Hepatocyte (in vitro differentiated cells): ENCODE measurements at regions not wholly inside any gene's neighbourhood (a gene's known extent, or its start where the extent isn't known, plus 50 kb on each side); places are given as distances from the start of the nearest gene placed in this dataset.

Experiments used
- DNase-seq: peaks from one replicate; pipeline ENCODE4 v3.0.0-alpha.2; 2016; ENCODE audit warnings: low spot score
- H2AFZ ChIP-seq: fragments of 200-600 bp; sonication (generic); 2 replicates; pipeline ENCODE4 v1.6.0; 2016; ENCODE audit warnings: antibody characterized with exemption, mild to moderate bottlenecking
- H3K27ac ChIP-seq: fragments of 200-600 bp; sonication (generic); 2 replicates; pipeline ENCODE4 v1.5.1; 2016; ENCODE audit warnings: mild to moderate bottlenecking
- H3K27me3 ChIP-seq: fragments of 200-600 bp; sonication (generic); 2 replicates; pipeline ENCODE4 v1.6.1; 2016
- H3K36me3 ChIP-seq: fragments of 200-600 bp; sonication (generic); replicated peaks from 2 replicates; pipeline ENCODE4 v1.5.1; 2016; ENCODE audit warnings: low read depth; ENCODE audit not compliant: insufficient read depth
- H3K4me1 ChIP-seq: fragments of 200-600 bp; sonication (generic); 2 replicates; pipeline ENCODE4 v1.5.1; 2016; ENCODE audit warnings: mild to moderate bottlenecking, moderate library complexity; ENCODE audit not compliant: insufficient read depth
- H3K4me2 ChIP-seq: fragments of 200-600 bp; sonication (generic); 2 replicates; pipeline ENCODE4 v1.6.0; 2016
- H3K4me3 ChIP-seq: fragments of 200-600 bp; sonication (generic); 2 replicates; pipeline ENCODE4 v1.5.1; 2016; ENCODE audit warnings: mild to moderate bottlenecking
- H3K79me2 ChIP-seq: fragments of 200-600 bp; sonication (generic); 2 replicates; pipeline ENCODE4 v1.6.0; 2017; ENCODE audit warnings: mild to moderate bottlenecking
- H3K9me2 ChIP-seq: fragments of 200-600 bp; sonication (generic); replicated peaks from 2 replicates; pipeline ENCODE4 v1.6.0; 2017; ENCODE audit warnings: mild to moderate bottlenecking; ENCODE audit not compliant: insufficient read depth
- H3K9me3 ChIP-seq: fragments of 200-600 bp; sonication (generic); 2 replicates; pipeline ENCODE4 v1.5.1; 2016; ENCODE audit warnings: low read depth, mild to moderate bottlenecking
- H4K20me1 ChIP-seq: fragments of 200-600 bp; sonication (generic); 2 replicates; pipeline ENCODE4 v1.6.0; 2016; ENCODE audit warnings: mild to moderate bottlenecking; ENCODE audit not compliant: insufficient read depth, poor library complexity, severe bottlenecking
- CTCF ChIP-seq: fragments of 200-600 bp; sonication (generic); IDR thresholded peaks from 2 replicates; pipeline ENCODE4 v1.5.1; 2016; ENCODE audit warnings: antibody characterized with exemption, mild to moderate bottlenecking; ENCODE audit not compliant: poor library complexity
- EZH2 ChIP-seq: fragments of 200-600 bp; sonication (generic); IDR thresholded peaks from 2 replicates; pipeline ENCODE4 v1.6.1; 2016; ENCODE audit warnings: antibody characterized with exemption, mild to moderate bottlenecking, borderline replicate concordance
- EZH2phosphoT487 ChIP-seq: fragments of 200-600 bp; sonication (generic); IDR thresholded peaks from one replicate; pipeline ENCODE4 v1.6.1; 2018; ENCODE audit warnings: antibody characterized with exemption, mild to moderate bottlenecking, low read depth, moderate library complexity; ENCODE audit not compliant: unreplicated experiment, severe bottlenecking
- WGBS: methylation state at CpG from one replicate; pipeline ENCODE4 v1.1.6; 2016; ENCODE audit warnings: low lambda C conversion rate; ENCODE audit errors: missing lambda C conversion rate; 5-methylcytosine and 5-hydroxymethylcytosine counted together

GRCh38 chr13:93029536-93029935 lies 197.1 kb upstream of the GPC6 start:
- H3K4me3 ChIP-seq: no peak overlapping the region
- TF ChIP-seq EZH2: no peak
- no peak for TF ChIP-seq EZH2phosphoT487
- TF ChIP-seq CTCF: no peak
- no peaks in the 10 kb centered on the region for H3K36me3 ChIP-seq
- no peak for DNase-seq
- no peaks in the 10 kb centered on the region for H3K27me3 ChIP-seq
- no peaks in the 10 kb centered on the region for H4K20me1 ChIP-seq
- no peak overlapping the region for H3K4me2 ChIP-seq
- no peak overlapping the region for H2AFZ ChIP-seq
- no peaks in the 10 kb centered on the region for H3K9me2 ChIP-seq
- 97% methylated on average over 3 of the region's 3 CpGs for WGBS
- no peaks in the 10 kb centered on the region for H3K79me2 ChIP-seq
- H3K4me1 ChIP-seq: no peaks in the 10 kb centered on the region
- no peak overlapping the region for H3K27ac ChIP-seq
- no peaks in the 10 kb centered on the region for H3K9me3 ChIP-seq

DNA sequence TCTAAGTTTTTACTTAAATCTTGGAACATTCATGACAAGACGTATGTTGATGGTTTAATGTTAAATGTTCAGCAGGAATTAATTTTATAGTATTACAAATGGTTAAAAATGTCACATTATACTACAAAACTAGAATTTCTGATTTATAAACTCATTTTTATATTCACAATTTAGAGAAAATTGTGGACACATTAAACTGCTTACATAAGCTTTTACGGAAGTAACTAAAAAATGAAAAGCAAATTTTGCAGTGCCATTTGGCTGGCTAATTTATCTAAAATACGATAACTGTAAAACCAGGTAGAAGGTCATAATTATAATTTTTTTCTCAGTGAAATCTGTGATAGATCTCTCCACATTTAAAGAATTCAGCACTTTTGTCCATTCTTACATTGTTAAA lies 190.2 kb upstream of the GPC6 start:
- TF ChIP-seq EZH2phosphoT487: no peak
- TF ChIP-seq CTCF: no peak
- no peak for TF ChIP-seq EZH2
- no peaks in the 10 kb centered on the region for H3K9me3 ChIP-seq
- no peaks in the 10 kb centered on the region for H3K27me3 ChIP-seq
- no peaks in the 10 kb centered on the region for H3K4me1 ChIP-seq
- H4K20me1 ChIP-seq: no peaks in the 10 kb centered on the region
- no peaks in the 10 kb centered on the region for H3K9me2 ChIP-seq
- DNase-seq: no peak
- H2AFZ ChIP-seq: no peak overlapping the region
- H3K79me2 ChIP-seq: no peaks in the 10 kb centered on the region
- H3K4me2 ChIP-seq: no peak overlapping the region
- H3K4me3 ChIP-seq: no peak overlapping the region
- H3K27ac ChIP-seq: no peak overlapping the region
- no peaks in the 10 kb centered on the region for H3K36me3 ChIP-seq
- WGBS: 94% methylated on average over 3 of the region's 3 CpGs

DNA sequence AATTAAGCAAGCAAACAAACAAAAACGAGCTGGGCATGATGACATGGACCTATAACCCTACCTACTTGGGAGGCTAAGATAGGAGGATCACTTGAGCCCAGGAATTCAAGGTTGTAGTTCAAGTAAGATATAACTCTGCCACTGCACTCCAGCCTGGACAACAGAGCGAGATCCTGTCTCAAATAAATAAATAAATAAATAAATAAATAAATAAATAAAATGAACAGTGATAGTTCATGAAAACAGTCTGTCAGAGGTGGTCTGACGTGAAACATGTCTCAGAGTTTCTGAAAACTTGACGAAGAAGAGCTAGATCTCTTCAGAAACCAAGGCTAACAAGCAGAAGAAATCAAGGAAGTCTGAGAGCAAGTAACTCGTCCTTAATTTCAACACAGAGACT lies 188.8 kb upstream of the GPC6 start:
- no peaks in the 10 kb centered on the region for H3K27me3 ChIP-seq
- no peaks in the 10 kb centered on the region for H4K20me1 ChIP-seq
- TF ChIP-seq CTCF: no peak
- TF ChIP-seq EZH2: no peak
- TF ChIP-seq EZH2phosphoT487: no peak
- H3K4me1 ChIP-seq: no peaks in the 10 kb centered on the region
- H3K36me3 ChIP-seq: no peaks in the 10 kb centered on the region
- no peaks in the 10 kb centered on the region for H3K9me2 ChIP-seq
- H3K27ac ChIP-seq: no peak overlapping the region
- H3K79me2 ChIP-seq: no peaks in the 10 kb centered on the region
- H2AFZ ChIP-seq: no peak overlapping the region
- DNase-seq: no peak
- H3K4me3 ChIP-seq: no peak overlapping the region
- no peak overlapping the region for H3K4me2 ChIP-seq
- no peaks in the 10 kb centered on the region for H3K9me3 ChIP-seq
- 95% methylated on average over 5 of the region's 5 CpGs for WGBS

DNA sequence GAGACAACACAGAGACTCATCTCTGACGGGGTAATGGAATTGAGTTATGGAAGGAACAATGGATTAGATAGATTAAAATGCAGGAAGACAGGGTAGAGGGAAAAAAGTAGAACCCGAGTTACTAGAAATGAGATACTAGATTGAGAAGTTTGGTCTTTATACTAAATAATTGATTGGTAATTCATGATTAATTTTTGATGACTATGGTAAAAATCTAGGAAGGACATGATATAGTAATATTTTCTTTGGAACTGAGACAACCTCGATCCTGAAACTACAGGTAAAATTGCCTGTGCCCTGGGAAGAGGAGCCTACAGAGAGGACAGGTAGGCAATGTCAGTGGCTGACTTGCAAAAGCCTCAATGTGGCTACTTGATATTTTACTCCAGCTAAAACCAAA lies 188.4 kb upstream of the GPC6 start:
- no peaks in the 10 kb centered on the region for H3K9me3 ChIP-seq

More for the DNA sequence above, 188.4 kb upstream of the GPC6 start:
- TF ChIP-seq EZH2phosphoT487: no peak
- Histone ChIP-seq H3K4me2 (no peak overlapping the region), H2AFZ (no peak overlapping the region), H3K4me3 (no peak overlapping the region), H3K79me2 (no peaks in the 10 kb centered on the region), H3K27me3 (no peaks in the 10 kb centered on the region), H3K36me3 (no peaks in the 10 kb centered on the region), H3K4me1 (no peaks in the 10 kb centered on the region), H4K20me1 (no peaks in the 10 kb centered on the region), H3K27ac (no peak overlapping the region), H3K9me2 (no peaks in the 10 kb centered on the region)
- 94% methylated on average over 3 of the region's 3 CpGs for WGBS
- DNase-seq: no peak
